Spleen (tissue), 7 donors: ENCODE measurements at regions not wholly inside any gene's neighbourhood (a gene's known extent, or its start where the extent isn't known, plus 50 kb on each side); places are given as distances from the start of the nearest gene placed in this dataset.

Experiments used
- CTCF ChIP-seq, 11 experiments: fragments of 200-600 bp in 7 of 11; fragments of 450-650 bp in 4 of 11; sonication (generic) in 4 of 11; IDR thresholded peaks in 8 of 11; conservative IDR thresholded peaks in 3 of 11; 1 replicate in 7 of 11; 2 replicates in 4 of 11; pipeline versions ENCODE4 v1.4.0 to v1.8.0; 2016 to 2021; ENCODE audit warnings: antibody characterized with exemption in 11 of 11, inconsistent platforms in 4 of 11, mild to moderate bottlenecking in 1 of 11
- POLR2AphosphoS5 ChIP-seq, 3 donors: sonication (generic); formaldehyde crosslinking; IDR thresholded peaks; one replicate each; pipeline ENCODE4 v1.5.1; 2017; ENCODE audit warnings: antibody characterized with exemption in 3 of 3
- donor health status: DM: no; HTN: no; CAD: no; lungs with moderate emphysema.
- donor health status: DM: no; HTN: no; CAD: no.
- donor health status: DM: no; HTN: no; CAD: no.

DNA sequence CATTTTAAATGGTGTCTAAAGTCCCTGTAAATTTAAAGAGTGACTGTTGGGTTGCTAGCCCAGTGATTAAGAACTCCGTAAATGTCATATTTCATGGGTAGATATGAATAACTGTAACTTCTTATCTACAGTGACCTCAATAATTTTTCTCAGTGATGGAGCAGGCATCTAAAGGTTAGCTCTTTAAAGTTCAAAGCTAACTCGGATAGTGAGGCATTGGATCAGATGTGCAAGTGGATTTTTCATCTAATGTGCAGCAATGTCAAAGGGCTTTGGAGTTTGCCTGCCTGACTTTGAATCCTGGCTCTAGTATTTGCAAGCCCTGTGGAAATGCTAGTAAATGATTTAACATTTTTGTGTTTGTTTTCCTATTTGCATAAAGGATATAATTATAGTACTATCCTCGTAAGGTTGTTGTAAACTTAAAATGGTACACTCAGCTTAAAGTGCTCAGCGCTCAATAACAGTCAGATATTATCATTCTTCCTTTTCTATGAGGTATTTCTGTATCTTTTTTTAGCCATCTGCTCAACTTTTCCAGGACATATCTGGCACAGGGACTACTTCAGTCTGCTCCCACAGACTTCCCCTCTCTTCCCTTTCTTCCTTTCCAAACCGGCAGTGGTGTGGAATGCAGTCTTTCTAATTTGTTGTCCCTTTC lies 163.7 kb upstream of the ELL2 start:
- TF ChIP-seq POLR2AphosphoS5 (IDR thresholded peaks at IDR 0.05) (no peak), CTCF (IDR thresholded peaks at IDR 0.05 in 8 of 11, conservative IDR thresholded peaks at IDR 0.05 in 3 of 11) (no peak)
